Caco-2 (cell line): ENCODE measurements at regions not wholly inside any gene's neighbourhood (a gene's known extent, or its start where the extent isn't known, plus 50 kb on each side); places are given as distances from the start of the nearest gene placed in this dataset.

Experiments
- BruUV-seq: library from RNA; stranded (reverse); fragments of 400-500 nt; replicated peaks from 2 replicates; lab custom pipeline; 2021; lab: Mats Ljungman, UMichigan
- CTCF ChIA-PET: fragments of 300-600 bp; sonication (Branson Sonifier 250); formaldehyde crosslinking; loops from one replicate; lab custom pipeline; 2022; ENCODE audit warnings: antibody characterized with exemption; lab: Charles Lee
- POLR2A ChIA-PET: fragments of 300-600 bp; sonication (Branson Sonifier 250); formaldehyde crosslinking; loops from one replicate; lab custom pipeline; 2022; ENCODE audit warnings: antibody characterized with exemption; lab: Charles Lee
- DNase-seq, 2 experiments: peaks; one replicate each; pipeline versions ENCODE4 v3.0.0 to v3.0.0-alpha.2; 2020 to 2022
- H3K27me3 ChIP-seq: replicated peaks from 2 replicates; pipeline ENCODE4 v1.6.0; 2011; ENCODE audit warnings: low read length; ENCODE audit not compliant: control insufficient read depth, insufficient read depth
- H3K36me3 ChIP-seq: 2 replicates; pipeline ENCODE4 v1.5.1; 2011; ENCODE audit warnings: low read length; ENCODE audit not compliant: control insufficient read depth, insufficient read depth
- H3K4me1 ChIP-seq: fragments of 250-450 bp; sonication (Bioruptor Pico); 2 replicates; pipeline ENCODE4 v1.5.1; 2020; ENCODE audit warnings: mild to moderate bottlenecking
- H3K4me3 ChIP-seq: 2 replicates; pipeline ENCODE4 v1.5.1; 2011; ENCODE audit warnings: low read depth, mild to moderate bottlenecking, control low read depth, low read length
- H3K9me3 ChIP-seq: fragments of 250-450 bp; sonication (Bioruptor Pico); 2 replicates; pipeline ENCODE4 v1.5.1; 2020; ENCODE audit warnings: mild to moderate bottlenecking, moderate library complexity
- H3K27ac Mint-ChIP-seq: one replicate; pipeline ENCODE4 v1.8.0; 2022; ENCODE audit warnings: mixed read lengths; ENCODE audit not compliant: unreplicated experiment
- H3K27me3 Mint-ChIP-seq: one replicate; pipeline ENCODE4 v1.8.0; 2022; ENCODE audit warnings: mixed read lengths; ENCODE audit not compliant: insufficient read depth, unreplicated experiment
- H3K36me3 Mint-ChIP-seq: one replicate; pipeline ENCODE4 v1.8.0; 2022; ENCODE audit warnings: mild to moderate bottlenecking, mixed read lengths; ENCODE audit not compliant: insufficient read depth, unreplicated experiment
- H3K4me1 Mint-ChIP-seq: one replicate; pipeline ENCODE4 v1.8.0; 2022; ENCODE audit warnings: low read depth, mixed read lengths; ENCODE audit not compliant: unreplicated experiment
- H3K4me3 Mint-ChIP-seq: one replicate; pipeline ENCODE4 v1.8.0; 2022; ENCODE audit warnings: mild to moderate bottlenecking, moderate library complexity, mixed read lengths; ENCODE audit not compliant: unreplicated experiment
- H3K9me3 Mint-ChIP-seq: one replicate; pipeline ENCODE4 v1.8.0; 2022; ENCODE audit warnings: mixed read lengths; ENCODE audit not compliant: unreplicated experiment
- CTCF ChIP-seq, 2 experiments: fragments of 200-600 bp in 1 of 2; IDR thresholded peaks; 1 replicate in 1 of 2; 2 replicates in 1 of 2; pipeline versions ENCODE4 v1.5.1 to v1.8.0; 2011 to 2022; ENCODE audit warnings: antibody characterized with exemption in 1 of 2, control low read depth in 1 of 2, inconsistent platforms in 1 of 2, low read depth in 1 of 2, low read length in 1 of 2, mild to moderate bottlenecking in 1 of 2, moderate library complexity in 1 of 2; ENCODE audit not compliant: insufficient read depth in 1 of 2, severe bottlenecking in 1 of 2, unreplicated experiment in 1 of 2
- intact Hi-C: fragments of 100-400 bp; cut with micrococcal nuclease; formaldehyde crosslinking; loops from one replicate; pipeline ENCODE4 v1.10.0; 2022; ENCODE audit not compliant: unreplicated experiment

- no TSS peak for BruUV-seq
- no peak overlapping the region for H3K4me3 Mint-ChIP-seq
- ChIA-PET CTCF (interaction anchor here (0.6 kb wide), 1 partner anchor 76 kb away, joined by 3 read pairs; no protein-coding TSS in a partner anchor), POLR2A (no interaction called here)
- no peaks in the 10 kb centered on the region for H3K4me1 Mint-ChIP-seq
- intact Hi-C loops: no loop called here
- DNase-seq: peak in 1 of 2 experiments; percentile 58
- H3K4me3 ChIP-seq: no peak overlapping the region
- no peaks in the 10 kb centered on the region for H3K4me1 ChIP-seq
- TF ChIP-seq CTCF (IDR thresholded peaks at IDR 0.05; ENCODE audit: insufficient read depth in 1 of 2, low read depth in 1 of 2, low read length in 1 of 2, severe bottlenecking in 1 of 2, unreplicated experiment in 1 of 2): no peak
- H3K27ac Mint-ChIP-seq: no peak overlapping the region
- no peaks in the 10 kb centered on the region for H3K9me3 ChIP-seq
- no peaks in the 10 kb centered on the region for H3K9me3 Mint-ChIP-seq
- H3K36me3 Mint-ChIP-seq: no peaks in the 10 kb centered on the region
- no peaks in the 10 kb centered on the region for H3K36me3 ChIP-seq
- peaks cover 8% of the 10 kb centered on the region for H3K27me3 Mint-ChIP-seq
- no peaks in the 10 kb centered on the region for H3K27me3 ChIP-seq
Measured at GRCh38 chr7:25752967-25753791, 398.8 kb upstream of the NFE2L3 start.

- H3K36me3 ChIP-seq: no peaks in the 10 kb centered on the region
- BruUV-seq: no TSS peak
- intact Hi-C loops: no loop called here
- H3K4me3 ChIP-seq: no peak overlapping the region
- H3K4me1 ChIP-seq: no peaks in the 10 kb centered on the region
- Mint-ChIP-seq H3K36me3 (no peaks in the 10 kb centered on the region), H3K4me3 (no peak overlapping the region), H3K4me1 (no peaks in the 10 kb centered on the region), H3K27me3 (peaks cover 8% of the 10 kb centered on the region), H3K27ac (no peak overlapping the region), H3K9me3 (no peaks in the 10 kb centered on the region)
- no peaks in the 10 kb centered on the region for H3K9me3 ChIP-seq
- no peak for TF ChIP-seq CTCF (IDR thresholded peaks at IDR 0.05; ENCODE audit: insufficient read depth in 1 of 2, low read depth in 1 of 2, low read length in 1 of 2, severe bottlenecking in 1 of 2, unreplicated experiment in 1 of 2)
- ChIA-PET CTCF (interaction anchor here (0.6 kb wide), 1 partner anchor 75 kb away, joined by 3 read pairs; no protein-coding TSS in a partner anchor), POLR2A (no interaction called here)
- DNase-seq: no peak
- H3K27me3 ChIP-seq: no peaks in the 10 kb centered on the region; the same call in 1 of the 2 replicates
Measured at GRCh38 chr7:25753837-25754236, 398.2 kb upstream of the NFE2L3 start.

GRCh38 chr7:25754333-25754732 is 397.7 kb upstream of the NFE2L3 start:
- Mint-ChIP-seq H3K4me3 (no peak overlapping the region), H3K27me3 (peaks cover 8% of the 10 kb centered on the region), H3K27ac (no peak overlapping the region), H3K9me3 (no peaks in the 10 kb centered on the region), H3K36me3 (no peaks in the 10 kb centered on the region), H3K4me1 (no peaks in the 10 kb centered on the region)
- H3K36me3 ChIP-seq: no peaks in the 10 kb centered on the region
- TF ChIP-seq CTCF (IDR thresholded peaks at IDR 0.05; ENCODE audit: insufficient read depth in 1 of 2, low read depth in 1 of 2, low read length in 1 of 2, severe bottlenecking in 1 of 2, unreplicated experiment in 1 of 2): no peak
- no peaks in the 10 kb centered on the region for H3K9me3 ChIP-seq
- H3K4me3 ChIP-seq: no peak overlapping the region
- intact Hi-C loops: no loop called here
- H3K27me3 ChIP-seq: no peaks in the 10 kb centered on the region; the same call in 1 of the 2 replicates
- H3K4me1 ChIP-seq: no peaks in the 10 kb centered on the region
- DNase-seq: no peak
- no TSS peak for BruUV-seq
- POLR2A ChIA-PET: no interaction called here
- CTCF ChIA-PET: no interaction called here
